NCI-H345 treated with DMSO at 0.1 percent for 48 hours (cell line): ENCODE measurements at regions not wholly inside any gene's neighbourhood (a gene's known extent, or its start where the extent isn't known, plus 50 kb on each side); places are given as distances from the start of the nearest gene placed in this dataset.

Experiments
- DNase-seq: peaks from one replicate; lab custom pipeline; 2025; ENCODE audit not compliant: unreplicated experiment; lab: John Stamatoyannopoulos, UW

- no peak for DNase-seq
Observed at GRCh38 chr11:87384078-87384729, 346.5 kb downstream of the TMEM135 start.

GRCh38 chr11:87374038-87374807 is 336.5 kb downstream of the TMEM135 start:
- no peak for DNase-seq
